Chondrocyte (in vitro differentiated cells): ENCODE measurements at regions not wholly inside any gene's neighbourhood (a gene's known extent, or its start where the extent isn't known, plus 50 kb on each side); places are given as distances from the start of the nearest gene placed in this dataset.
A peak's percentile ranks its signal among the peaks of the same experiment; 100 is the strongest.

ENCODE experiments used
- DNase-seq: peaks from one replicate; pipeline ENCODE4 v3.0.0; 2021; ENCODE audit warnings: mixed read lengths, low spot score
- H3K27ac Mint-ChIP-seq: one replicate; pipeline ENCODE4 v1.8.0; 2021; ENCODE audit warnings: mild to moderate bottlenecking, moderate library complexity, mixed read lengths; ENCODE audit not compliant: unreplicated experiment
- H3K27me3 Mint-ChIP-seq: 2 replicates; pipeline ENCODE4 v1.8.0; 2021; ENCODE audit warnings: low read depth, mixed read lengths
- H3K36me3 Mint-ChIP-seq: 2 replicates; pipeline ENCODE4 v1.8.0; 2021; ENCODE audit warnings: low read depth, mixed read lengths
- H3K4me1 Mint-ChIP-seq: 2 replicates; pipeline ENCODE4 v1.8.0; 2021; ENCODE audit warnings: low read depth, mild to moderate bottlenecking, mixed read lengths
- H3K4me3 Mint-ChIP-seq: one replicate; pipeline ENCODE4 v1.8.0; 2021; ENCODE audit warnings: mild to moderate bottlenecking, moderate library complexity, mixed read lengths; ENCODE audit not compliant: unreplicated experiment
- H3K9me3 Mint-ChIP-seq: 2 replicates; pipeline ENCODE4 v1.8.0; 2021; ENCODE audit warnings: low read depth, mixed read lengths
- CTCF ChIP-seq: fragments of 200-600 bp; sonication (generic); IDR thresholded peaks from 2 replicates; pipeline ENCODE4 v1.5.0; 2021; ENCODE audit warnings: antibody characterized with exemption, mild to moderate bottlenecking, moderate library complexity
- microRNA-seq: library from miRNA; unstranded; fragments of <30 nt; microRNA quantifications from one replicate; pipeline ENCODE4 v1.2.0, GENCODE V29; 2020; ENCODE audit warnings: borderline number of aligned reads

GRCh38 chr17:77090476-77090875, 50.3 kb upstream of the SEC14L1 start:
- DNase-seq: no peak
- peaks cover 15% of the 10 kb centered on the region for H3K36me3 Mint-ChIP-seq
- peaks cover 23% of the 10 kb centered on the region for H3K4me1 Mint-ChIP-seq
- no peak overlapping the region for H3K27ac Mint-ChIP-seq
- TF ChIP-seq CTCF: no peak
- H3K27me3 Mint-ChIP-seq: peaks cover 3% of the 10 kb centered on the region
- no peaks in the 10 kb centered on the region for H3K9me3 Mint-ChIP-seq
- H3K4me3 Mint-ChIP-seq: no peak overlapping the region

Small RNA genes lying in the stretch of these regions (microRNA-seq; reads per million reads assigned to microRNA genes)
- gene MIR6516: 18.8 reads per million, percentile 34 among the genes with 10 or more reads in this experiment
